ENCODE measurements at regions not wholly inside any gene's neighbourhood (a gene's known extent, or its start where the extent isn't known, plus 50 kb on each side); places are given as distances from the start of the nearest gene placed in this dataset.
A peak's percentile ranks its signal among the peaks of the same experiment; 100 is the strongest.

- Histone ChIP-seq H3K4me1 (ENCODE audit: control insufficient read depth, insufficient read depth, low read length) (peaks cover 6% of the 10 kb centered on the region; the same call in 1 of the 2 replicates), H3K14ac (replicated peaks; ENCODE audit: low read depth, low read length) (no peak overlapping the region), H4K5ac (ENCODE audit: low read depth, low read length) (no peak overlapping the region), H3K79me1 (ENCODE audit: low read depth in 1 of 2, low read length in 2 of 2) (no peaks in the 10 kb centered on the region), H3K27me3 (ENCODE audit: control insufficient read depth, insufficient read depth, low read length) (no peaks in the 10 kb centered on the region), H2AFZ (replicated peaks; ENCODE audit: low read length, poor library complexity) (peak overlapping the region; percentile 28), H3K9me1 (ENCODE audit: insufficient read depth, low read length) (peaks cover 7% of the 10 kb centered on the region), H3K4ac (ENCODE audit: low read depth, low read length) (no peak overlapping the region), H3K27ac (ENCODE audit: insufficient read depth, low read length) (no peak overlapping the region), H3K9ac (ENCODE audit: low read depth, low read length) (no peak overlapping the region), H2AK5ac (ENCODE audit: low read depth, low read length) (no peak overlapping the region), H2BK120ac (ENCODE audit: low read depth, low read length) (no peak overlapping the region), H3K36me3 (ENCODE audit: control insufficient read depth, insufficient read depth, low read length) (no peaks in the 10 kb centered on the region), H3K4me3 (ENCODE audit: insufficient read depth, low read depth, low read length) (no peak overlapping the region), H3K56ac (ENCODE audit: extremely low read depth, insufficient read depth, low read length) (no peak overlapping the region), H4K20me1 (ENCODE audit: insufficient read depth, low read length) (no peaks in the 10 kb centered on the region), H4K8ac (ENCODE audit: low read depth in 2 of 2, low read length in 2 of 2) (no peak overlapping the region), H2AK9ac (replicated peaks; ENCODE audit: low read depth, low read length, poor library complexity) (no peak overlapping the region), H2BK15ac (ENCODE audit: low read depth, low read length) (no peak overlapping the region), H2BK20ac (ENCODE audit: low read depth, low read length) (no peak overlapping the region), H3K4me2 (ENCODE audit: low read depth, low read length) (no peak overlapping the region), H2BK5ac (ENCODE audit: low read depth, low read length, poor library complexity, severe bottlenecking) (no peak overlapping the region), H3K9me3 (ENCODE audit: control insufficient read depth, insufficient read depth, low read length) (no peaks in the 10 kb centered on the region), H3K18ac (ENCODE audit: low read depth, low read length) (no peak overlapping the region), H3K23ac (ENCODE audit: low read depth, low read length) (no peak overlapping the region), H4K91ac (ENCODE audit: insufficient read depth, low read depth, low read length) (no peak overlapping the region)
- ATAC-seq (ENCODE audit: low read depth) = no peak
- in situ Hi-C loops (cut with MboI; ENCODE audit: low sequenced_read_pairs) = no loop called here
- TF ChIP-seq SMC3 (IDR thresholded peaks at IDR 0.05; ENCODE audit: low read depth, low read length) (no peak), FOS (IDR thresholded peaks at IDR 0.05; ENCODE audit: low read depth, low read length) (no peak), RAD21 (IDR thresholded peaks at IDR 0.05; ENCODE audit: low read length) (no peak), BHLHE40 (IDR thresholded peaks at IDR 0.05; ENCODE audit: low read depth, low read length) (no peak), MXI1 (IDR thresholded peaks at IDR 0.05; ENCODE audit: borderline replicate concordance, low read depth, low read length) (no peak), MAZ (IDR thresholded peaks at IDR 0.05; ENCODE audit: borderline replicate concordance, low read depth, low read length) (no peak), POLR2A (IDR thresholded peaks at IDR 0.05; ENCODE audit: low read depth, low read length) (no peak), CEBPB (IDR thresholded peaks at IDR 0.05; ENCODE audit: low read depth, low read length) (no peak), MAFK (IDR thresholded peaks at IDR 0.05; ENCODE audit: low read depth, low read length) (no peak), CHD1 (IDR thresholded peaks at IDR 0.05; ENCODE audit: low read depth, low read length) (no peak), NFE2L2 (IDR thresholded peaks at IDR 0.05; ENCODE audit: low read depth, low read length) (no peak), ELK1 (IDR thresholded peaks at IDR 0.05; ENCODE audit: borderline replicate concordance, low read depth, low read length) (no peak), RCOR1 (IDR thresholded peaks at IDR 0.05; ENCODE audit: insufficient replicate concordance, low read length) (no peak), RFX5 (IDR thresholded peaks at IDR 0.05; ENCODE audit: low read depth, low read length) (no peak)
- TF ChIP-seq, protein P1, sequence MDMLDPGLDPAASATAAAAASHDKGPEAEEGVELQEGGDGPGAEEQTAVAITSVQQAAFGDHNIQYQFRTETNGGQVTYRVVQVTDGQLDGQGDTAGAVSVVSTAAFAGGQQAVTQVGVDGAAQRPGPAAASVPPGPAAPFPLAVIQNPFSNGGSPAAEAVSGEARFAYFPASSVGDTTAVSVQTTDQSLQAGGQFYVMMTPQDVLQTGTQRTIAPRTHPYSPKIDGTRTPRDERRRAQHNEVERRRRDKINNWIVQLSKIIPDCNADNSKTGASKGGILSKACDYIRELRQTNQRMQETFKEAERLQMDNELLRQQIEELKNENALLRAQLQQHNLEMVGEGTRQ (IDR thresholded peaks at IDR 0.05; ENCODE audit: low read depth, low read length) = no peak
- TF ChIP-seq, protein P2, sequence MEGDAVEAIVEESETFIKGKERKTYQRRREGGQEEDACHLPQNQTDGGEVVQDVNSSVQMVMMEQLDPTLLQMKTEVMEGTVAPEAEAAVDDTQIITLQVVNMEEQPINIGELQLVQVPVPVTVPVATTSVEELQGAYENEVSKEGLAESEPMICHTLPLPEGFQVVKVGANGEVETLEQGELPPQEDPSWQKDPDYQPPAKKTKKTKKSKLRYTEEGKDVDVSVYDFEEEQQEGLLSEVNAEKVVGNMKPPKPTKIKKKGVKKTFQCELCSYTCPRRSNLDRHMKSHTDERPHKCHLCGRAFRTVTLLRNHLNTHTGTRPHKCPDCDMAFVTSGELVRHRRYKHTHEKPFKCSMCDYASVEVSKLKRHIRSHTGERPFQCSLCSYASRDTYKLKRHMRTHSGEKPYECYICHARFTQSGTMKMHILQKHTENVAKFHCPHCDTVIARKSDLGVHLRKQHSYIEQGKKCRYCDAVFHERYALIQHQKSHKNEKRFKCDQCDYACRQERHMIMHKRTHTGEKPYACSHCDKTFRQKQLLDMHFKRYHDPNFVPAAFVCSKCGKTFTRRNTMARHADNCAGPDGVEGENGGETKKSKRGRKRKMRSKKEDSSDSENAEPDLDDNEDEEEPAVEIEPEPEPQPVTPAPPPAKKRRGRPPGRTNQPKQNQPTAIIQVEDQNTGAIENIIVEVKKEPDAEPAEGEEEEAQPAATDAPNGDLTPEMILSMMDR (conservative IDR thresholded peaks at IDR 0.05; ENCODE audit: low read depth, low read length) = no peak
- WGBS, 2 experiments (ENCODE audit: extremely low coverage in 2 of 2, insufficient read length in 1 of 2) = no CpG with 5 or more reads among the region's 4 CpGs
- intact Hi-C loops (cut with micrococcal nuclease) = no loop called here
- BruUV-seq (replicated peaks) = no TSS peak
- dilution Hi-C loops (cut with HindIII; ENCODE audit: low sequenced_read_pairs, unreplicated experiment) = no loop called here
- ChIA-PET POLR2A (ENCODE audit: unreplicated experiment) (no interaction called here), CTCF (no interaction called here)
- DNase-seq = no peak
These were observed 52.7 kb upstream of the IVNS1ABP start for GRCh38 chr1:185369786-185370185.

All from IMR-90 (cell line).